GM23338 (cell line): ENCODE measurements at regions not wholly inside any gene's neighbourhood (a gene's known extent, or its start where the extent isn't known, plus 50 kb on each side); places are given as distances from the start of the nearest gene placed in this dataset.

Experiments
- CREB1 ChIP-seq: fragments of 250-450 bp; sonication (Bioruptor Pico); IDR thresholded peaks from 2 replicates; pipeline ENCODE4 v1.5.0; 2020; ENCODE audit warnings: low read depth, mild to moderate bottlenecking, moderate library complexity
- EZH2 ChIP-seq: fragments of 200-600 bp; sonication (generic); IDR thresholded peaks from one replicate; pipeline ENCODE4 v1.8.0; 2017; ENCODE audit warnings: antibody characterized with exemption, mild to moderate bottlenecking, low read depth; ENCODE audit not compliant: unreplicated experiment
- EZH2phosphoT487 ChIP-seq: fragments of 200-600 bp; sonication (generic); IDR thresholded peaks from one replicate; pipeline ENCODE4 v1.8.1; 2018; ENCODE audit warnings: antibody characterized with exemption; ENCODE audit not compliant: unreplicated experiment
- JUNB ChIP-seq: IDR thresholded peaks from one replicate; pipeline ENCODE4 v1.6.1; 2016; ENCODE audit warnings: antibody characterized with exemption; ENCODE audit not compliant: unreplicated experiment
- NANOG ChIP-seq: IDR thresholded peaks from 2 replicates; pipeline ENCODE4 v1.6.1; 2016; ENCODE audit warnings: antibody characterized with exemption, borderline replicate concordance
- POLR2AphosphoS5 ChIP-seq: IDR thresholded peaks from 2 replicates; pipeline ENCODE4 v1.6.1; 2016; ENCODE audit warnings: antibody characterized with exemption, low read depth
- TF ChIP-seq, protein P1 (sequence below), 2 experiments: fragments of 200-600 bp in 1 of 2; sonication (generic) in 1 of 2; conservative IDR thresholded peaks; 2 replicates each; pipeline versions ENCODE4 v1.5.1 to v1.6.1; 2016 to 2017; ENCODE audit warnings: antibody characterized with exemption in 2 of 2, low read depth in 2 of 2, mild to moderate bottlenecking in 2 of 2, moderate library complexity in 1 of 2
- TF ChIP-seq, protein P2 (sequence below): IDR thresholded peaks from one replicate; pipeline ENCODE4 v1.6.1; 2018; ENCODE audit warnings: antibody characterized with exemption; ENCODE audit not compliant: unreplicated experiment
- TF ChIP-seq, protein P3 (sequence below): fragments of 250-450 bp; sonication (Bioruptor Pico); IDR thresholded peaks from 2 replicates; pipeline ENCODE4 v1.5.0; 2020; ENCODE audit warnings: mild to moderate bottlenecking, moderate library complexity
- TF ChIP-seq, protein P4 (sequence below): IDR thresholded peaks from 2 replicates; pipeline ENCODE4 v1.6.1; 2016; ENCODE audit warnings: antibody characterized with exemption

DNA sequence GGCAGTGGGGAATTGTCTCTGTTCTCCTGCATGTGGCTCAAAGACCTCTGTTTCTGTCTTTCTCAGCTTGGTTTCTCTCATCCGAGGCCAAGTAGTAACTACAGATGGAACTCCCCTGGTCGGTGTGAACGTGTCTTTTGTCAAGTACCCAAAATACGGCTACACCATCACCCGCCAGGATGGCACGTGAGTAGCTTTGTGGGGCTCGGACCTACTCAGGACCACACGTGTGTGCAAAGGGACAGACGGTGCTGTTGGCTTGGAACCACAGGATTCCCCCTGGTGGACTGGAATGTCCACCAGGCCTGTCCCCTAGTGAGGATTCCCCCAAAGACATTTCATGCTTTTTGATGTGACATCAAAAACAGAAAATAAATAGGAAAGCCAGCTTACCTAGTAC, 96.3 kb upstream of the WWC1 start:
- TF ChIP-seq POLR2AphosphoS5 (no peak), EZH2 (no peak), CREB1 (CRISPR knock-in tag) (no peak), EZH2phosphoT487 (no peak), NANOG (no peak), JUNB (no peak)
- TF ChIP-seq, protein P1, sequence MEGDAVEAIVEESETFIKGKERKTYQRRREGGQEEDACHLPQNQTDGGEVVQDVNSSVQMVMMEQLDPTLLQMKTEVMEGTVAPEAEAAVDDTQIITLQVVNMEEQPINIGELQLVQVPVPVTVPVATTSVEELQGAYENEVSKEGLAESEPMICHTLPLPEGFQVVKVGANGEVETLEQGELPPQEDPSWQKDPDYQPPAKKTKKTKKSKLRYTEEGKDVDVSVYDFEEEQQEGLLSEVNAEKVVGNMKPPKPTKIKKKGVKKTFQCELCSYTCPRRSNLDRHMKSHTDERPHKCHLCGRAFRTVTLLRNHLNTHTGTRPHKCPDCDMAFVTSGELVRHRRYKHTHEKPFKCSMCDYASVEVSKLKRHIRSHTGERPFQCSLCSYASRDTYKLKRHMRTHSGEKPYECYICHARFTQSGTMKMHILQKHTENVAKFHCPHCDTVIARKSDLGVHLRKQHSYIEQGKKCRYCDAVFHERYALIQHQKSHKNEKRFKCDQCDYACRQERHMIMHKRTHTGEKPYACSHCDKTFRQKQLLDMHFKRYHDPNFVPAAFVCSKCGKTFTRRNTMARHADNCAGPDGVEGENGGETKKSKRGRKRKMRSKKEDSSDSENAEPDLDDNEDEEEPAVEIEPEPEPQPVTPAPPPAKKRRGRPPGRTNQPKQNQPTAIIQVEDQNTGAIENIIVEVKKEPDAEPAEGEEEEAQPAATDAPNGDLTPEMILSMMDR (conservative IDR thresholded peaks at IDR 0.05; ENCODE audit: low read depth in 2 of 2) = no peak
- TF ChIP-seq, protein P2, sequence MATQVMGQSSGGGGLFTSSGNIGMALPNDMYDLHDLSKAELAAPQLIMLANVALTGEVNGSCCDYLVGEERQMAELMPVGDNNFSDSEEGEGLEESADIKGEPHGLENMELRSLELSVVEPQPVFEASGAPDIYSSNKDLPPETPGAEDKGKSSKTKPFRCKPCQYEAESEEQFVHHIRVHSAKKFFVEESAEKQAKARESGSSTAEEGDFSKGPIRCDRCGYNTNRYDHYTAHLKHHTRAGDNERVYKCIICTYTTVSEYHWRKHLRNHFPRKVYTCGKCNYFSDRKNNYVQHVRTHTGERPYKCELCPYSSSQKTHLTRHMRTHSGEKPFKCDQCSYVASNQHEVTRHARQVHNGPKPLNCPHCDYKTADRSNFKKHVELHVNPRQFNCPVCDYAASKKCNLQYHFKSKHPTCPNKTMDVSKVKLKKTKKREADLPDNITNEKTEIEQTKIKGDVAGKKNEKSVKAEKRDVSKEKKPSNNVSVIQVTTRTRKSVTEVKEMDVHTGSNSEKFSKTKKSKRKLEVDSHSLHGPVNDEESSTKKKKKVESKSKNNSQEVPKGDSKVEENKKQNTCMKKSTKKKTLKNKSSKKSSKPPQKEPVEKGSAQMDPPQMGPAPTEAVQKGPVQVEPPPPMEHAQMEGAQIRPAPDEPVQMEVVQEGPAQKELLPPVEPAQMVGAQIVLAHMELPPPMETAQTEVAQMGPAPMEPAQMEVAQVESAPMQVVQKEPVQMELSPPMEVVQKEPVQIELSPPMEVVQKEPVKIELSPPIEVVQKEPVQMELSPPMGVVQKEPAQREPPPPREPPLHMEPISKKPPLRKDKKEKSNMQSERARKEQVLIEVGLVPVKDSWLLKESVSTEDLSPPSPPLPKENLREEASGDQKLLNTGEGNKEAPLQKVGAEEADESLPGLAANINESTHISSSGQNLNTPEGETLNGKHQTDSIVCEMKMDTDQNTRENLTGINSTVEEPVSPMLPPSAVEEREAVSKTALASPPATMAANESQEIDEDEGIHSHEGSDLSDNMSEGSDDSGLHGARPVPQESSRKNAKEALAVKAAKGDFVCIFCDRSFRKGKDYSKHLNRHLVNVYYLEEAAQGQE = no peak
- TF ChIP-seq, protein P3, sequence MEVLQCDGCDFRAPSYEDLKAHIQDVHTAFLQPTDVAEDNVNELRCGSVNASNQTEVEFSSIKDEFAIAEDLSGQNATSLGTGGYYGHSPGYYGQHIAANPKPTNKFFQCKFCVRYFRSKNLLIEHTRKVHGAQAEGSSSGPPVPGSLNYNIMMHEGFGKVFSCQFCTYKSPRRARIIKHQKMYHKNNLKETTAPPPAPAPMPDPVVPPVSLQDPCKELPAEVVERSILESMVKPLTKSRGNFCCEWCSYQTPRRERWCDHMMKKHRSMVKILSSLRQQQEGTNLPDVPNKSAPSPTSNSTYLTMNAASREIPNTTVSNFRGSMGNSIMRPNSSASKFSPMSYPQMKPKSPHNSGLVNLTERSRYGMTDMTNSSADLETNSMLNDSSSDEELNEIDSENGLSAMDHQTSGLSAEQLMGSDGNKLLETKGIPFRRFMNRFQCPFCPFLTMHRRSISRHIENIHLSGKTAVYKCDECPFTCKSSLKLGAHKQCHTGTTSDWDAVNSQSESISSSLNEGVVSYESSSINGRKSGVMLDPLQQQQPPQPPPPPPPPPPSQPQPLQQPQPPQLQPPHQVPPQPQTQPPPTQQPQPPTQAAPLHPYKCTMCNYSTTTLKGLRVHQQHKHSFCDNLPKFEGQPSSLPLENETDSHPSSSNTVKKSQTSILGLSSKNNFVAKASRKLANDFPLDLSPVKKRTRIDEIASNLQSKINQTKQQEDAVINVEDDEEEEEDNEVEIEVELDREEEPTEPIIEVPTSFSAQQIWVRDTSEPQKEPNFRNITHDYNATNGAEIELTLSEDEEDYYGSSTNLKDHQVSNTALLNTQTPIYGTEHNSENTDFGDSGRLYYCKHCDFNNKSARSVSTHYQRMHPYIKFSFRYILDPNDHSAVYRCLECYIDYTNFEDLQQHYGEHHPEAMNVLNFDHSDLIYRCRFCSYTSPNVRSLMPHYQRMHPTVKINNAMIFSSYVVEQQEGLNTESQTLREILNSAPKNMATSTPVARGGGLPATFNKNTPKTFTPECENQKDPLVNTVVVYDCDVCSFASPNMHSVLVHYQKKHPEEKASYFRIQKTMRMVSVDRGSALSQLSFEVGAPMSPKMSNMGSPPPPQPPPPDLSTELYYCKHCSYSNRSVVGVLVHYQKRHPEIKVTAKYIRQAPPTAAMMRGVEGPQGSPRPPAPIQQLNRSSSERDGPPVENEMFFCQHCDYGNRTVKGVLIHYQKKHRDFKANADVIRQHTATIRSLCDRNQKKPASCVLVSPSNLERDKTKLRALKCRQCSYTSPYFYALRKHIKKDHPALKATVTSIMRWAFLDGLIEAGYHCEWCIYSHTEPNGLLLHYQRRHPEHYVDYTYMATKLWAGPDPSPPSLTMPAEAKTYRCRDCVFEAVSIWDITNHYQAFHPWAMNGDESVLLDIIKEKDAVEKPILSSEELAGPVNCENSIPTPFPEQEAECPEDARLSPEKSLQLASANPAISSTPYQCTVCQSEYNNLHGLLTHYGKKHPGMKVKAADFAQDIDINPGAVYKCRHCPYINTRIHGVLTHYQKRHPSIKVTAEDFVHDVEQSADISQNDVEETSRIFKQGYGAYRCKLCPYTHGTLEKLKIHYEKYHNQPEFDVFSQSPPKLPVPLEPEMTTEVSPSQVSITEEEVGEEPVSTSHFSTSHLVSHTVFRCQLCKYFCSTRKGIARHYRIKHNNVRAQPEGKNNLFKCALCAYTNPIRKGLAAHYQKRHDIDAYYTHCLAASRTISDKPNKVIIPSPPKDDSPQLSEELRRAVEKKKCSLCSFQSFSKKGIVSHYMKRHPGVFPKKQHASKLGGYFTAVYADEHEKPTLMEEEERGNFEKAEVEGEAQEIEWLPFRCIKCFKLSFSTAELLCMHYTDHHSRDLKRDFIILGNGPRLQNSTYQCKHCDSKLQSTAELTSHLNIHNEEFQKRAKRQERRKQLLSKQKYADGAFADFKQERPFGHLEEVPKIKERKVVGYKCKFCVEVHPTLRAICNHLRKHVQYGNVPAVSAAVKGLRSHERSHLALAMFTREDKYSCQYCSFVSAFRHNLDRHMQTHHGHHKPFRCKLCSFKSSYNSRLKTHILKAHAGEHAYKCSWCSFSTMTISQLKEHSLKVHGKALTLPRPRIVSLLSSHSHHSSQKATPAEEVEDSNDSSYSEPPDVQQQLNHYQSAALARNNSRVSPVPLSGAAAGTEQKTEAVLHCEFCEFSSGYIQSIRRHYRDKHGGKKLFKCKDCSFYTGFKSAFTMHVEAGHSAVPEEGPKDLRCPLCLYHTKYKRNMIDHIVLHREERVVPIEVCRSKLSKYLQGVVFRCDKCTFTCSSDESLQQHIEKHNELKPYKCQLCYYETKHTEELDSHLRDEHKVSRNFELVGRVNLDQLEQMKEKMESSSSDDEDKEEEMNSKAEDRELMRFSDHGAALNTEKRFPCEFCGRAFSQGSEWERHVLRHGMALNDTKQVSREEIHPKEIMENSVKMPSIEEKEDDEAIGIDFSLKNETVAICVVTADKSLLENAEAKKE (CRISPR knock-in tag) = no peak
- TF ChIP-seq, protein P4, sequence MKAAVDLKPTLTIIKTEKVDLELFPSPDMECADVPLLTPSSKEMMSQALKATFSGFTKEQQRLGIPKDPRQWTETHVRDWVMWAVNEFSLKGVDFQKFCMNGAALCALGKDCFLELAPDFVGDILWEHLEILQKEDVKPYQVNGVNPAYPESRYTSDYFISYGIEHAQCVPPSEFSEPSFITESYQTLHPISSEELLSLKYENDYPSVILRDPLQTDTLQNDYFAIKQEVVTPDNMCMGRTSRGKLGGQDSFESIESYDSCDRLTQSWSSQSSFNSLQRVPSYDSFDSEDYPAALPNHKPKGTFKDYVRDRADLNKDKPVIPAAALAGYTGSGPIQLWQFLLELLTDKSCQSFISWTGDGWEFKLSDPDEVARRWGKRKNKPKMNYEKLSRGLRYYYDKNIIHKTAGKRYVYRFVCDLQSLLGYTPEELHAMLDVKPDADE = no peak
